ENCODE measurements at regions not wholly inside any gene's neighbourhood (a gene's known extent, or its start where the extent isn't known, plus 50 kb on each side); places are given as distances from the start of the nearest gene placed in this dataset.

DNA sequence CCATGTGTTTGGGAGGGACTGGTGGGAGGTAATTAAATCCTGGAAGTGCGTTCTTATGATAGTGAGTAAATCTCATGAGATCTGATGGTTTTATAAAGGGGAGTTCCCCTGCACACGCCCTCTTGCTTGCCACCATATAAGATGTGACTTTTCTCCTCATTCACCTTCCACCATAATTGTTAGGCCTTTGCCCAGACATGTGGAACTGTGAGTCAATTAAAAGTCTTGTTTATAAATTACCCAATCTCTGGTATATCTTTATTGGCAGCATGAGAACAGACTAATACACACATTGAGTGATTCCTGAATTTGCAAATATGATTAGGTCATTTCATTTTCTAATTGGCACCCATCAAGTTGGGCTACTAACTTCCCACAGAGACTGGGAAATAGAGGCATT, 977.2 kb downstream of the SLITRK1 start:
- WGBS (ENCODE audit: insufficient coverage, insufficient read length) = no CpG with 5 or more reads among the region's 2 CpGs
- no peak for DNase-seq (ENCODE audit: low read depth, low spot score)

GRCh38 chr13:82900453-82900852, 981.8 kb downstream of the SLITRK1 start:
- no peaks in the 10 kb centered on the region for H3K27me3 ChIP-seq (ENCODE audit: control insufficient read depth, insufficient read depth, low read length)
- H3K4me1 ChIP-seq (ENCODE audit: control insufficient read depth, insufficient read depth, low read length) = no peaks in the 10 kb centered on the region
- H3K4me3 ChIP-seq (ENCODE audit: low read length) = no peak overlapping the region
- H3K36me3 ChIP-seq (ENCODE audit: control insufficient read depth, insufficient read depth, low read length) = no peaks in the 10 kb centered on the region
- no peak for DNase-seq (ENCODE audit: low read depth, low spot score)
- H3K27ac ChIP-seq (ENCODE audit: low read length) = no peak overlapping the region
- no peaks in the 10 kb centered on the region for H3K9me3 ChIP-seq (ENCODE audit: control insufficient read depth, insufficient read depth, low read length)

More for the DNA sequence above, 977.2 kb downstream of the SLITRK1 start:
- Histone ChIP-seq H3K4me3 (ENCODE audit: low read length) (no peak overlapping the region), H3K4me1 (ENCODE audit: control insufficient read depth, insufficient read depth, low read length) (no peaks in the 10 kb centered on the region), H3K36me3 (ENCODE audit: control insufficient read depth, insufficient read depth, low read length) (no peaks in the 10 kb centered on the region), H3K9me3 (ENCODE audit: control insufficient read depth, insufficient read depth, low read length) (no peaks in the 10 kb centered on the region), H3K27me3 (ENCODE audit: control insufficient read depth, insufficient read depth, low read length) (no peaks in the 10 kb centered on the region), H3K27ac (ENCODE audit: low read length) (no peak overlapping the region)

GRCh38 chr13:82898586-82898985, 983.7 kb downstream of the SLITRK1 start:
- H3K27ac ChIP-seq (ENCODE audit: low read length) = no peak overlapping the region
- no CpG with 5 or more reads among the region's 3 CpGs for WGBS (ENCODE audit: insufficient coverage, insufficient read length)
- H3K4me3 ChIP-seq (ENCODE audit: low read length) = no peak overlapping the region
- no peak for DNase-seq (ENCODE audit: low read depth, low spot score)
- no peaks in the 10 kb centered on the region for H3K4me1 ChIP-seq (ENCODE audit: control insufficient read depth, insufficient read depth, low read length)
- no peaks in the 10 kb centered on the region for H3K36me3 ChIP-seq (ENCODE audit: control insufficient read depth, insufficient read depth, low read length)
- no peaks in the 10 kb centered on the region for H3K27me3 ChIP-seq (ENCODE audit: control insufficient read depth, insufficient read depth, low read length)
- H3K9me3 ChIP-seq (ENCODE audit: control insufficient read depth, insufficient read depth, low read length) = no peaks in the 10 kb centered on the region

- Histone ChIP-seq H3K4me1 (ENCODE audit: control insufficient read depth, insufficient read depth, low read length) (no peaks in the 10 kb centered on the region), H3K4me3 (ENCODE audit: low read length) (no peak overlapping the region), H3K9me3 (ENCODE audit: control insufficient read depth, insufficient read depth, low read length) (no peaks in the 10 kb centered on the region), H3K27ac (ENCODE audit: low read length) (no peak overlapping the region), H3K27me3 (ENCODE audit: control insufficient read depth, insufficient read depth, low read length) (no peaks in the 10 kb centered on the region), H3K36me3 (ENCODE audit: control insufficient read depth, insufficient read depth, low read length) (no peaks in the 10 kb centered on the region)
- WGBS (ENCODE audit: insufficient coverage, insufficient read length) = no CpG with 5 or more reads among the region's 1 CpG
- DNase-seq (ENCODE audit: low read depth, low spot score) = no peak
These were observed 1002.4 kb downstream of the SLITRK1 start for GRCh38 chr13:82879921-82880320.

DNA sequence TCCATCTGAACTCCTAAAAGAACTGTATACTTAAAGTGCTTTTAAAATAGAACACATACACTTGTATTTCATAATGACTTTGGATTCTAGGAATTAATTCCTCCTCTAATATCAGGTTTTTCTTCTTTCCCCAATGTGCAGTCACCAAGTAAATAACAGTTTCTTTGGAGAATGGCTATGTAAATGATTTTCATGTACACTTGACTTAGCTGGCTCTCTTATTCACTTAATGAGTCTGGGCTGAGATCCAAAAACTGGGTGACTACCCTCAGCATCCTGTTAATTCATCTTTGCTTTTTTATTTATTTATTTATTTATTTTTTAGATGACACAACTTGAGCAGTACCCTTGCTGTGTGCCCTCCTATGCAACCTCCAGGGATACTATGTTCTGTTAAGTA, 1003.7 kb downstream of the SLITRK1 start:
- DNase-seq (ENCODE audit: low read depth, low spot score) = no peak
- no peaks in the 10 kb centered on the region for H3K36me3 ChIP-seq (ENCODE audit: control insufficient read depth, insufficient read depth, low read length)

GRCh38 chr13:82867284-82867683, 1015.0 kb downstream of the SLITRK1 start:
- H3K36me3 ChIP-seq (ENCODE audit: control insufficient read depth, insufficient read depth, low read length) = no peaks in the 10 kb centered on the region
- DNase-seq (ENCODE audit: low read depth, low spot score) = no peak
- WGBS (ENCODE audit: insufficient coverage, insufficient read length) = no CpG with 5 or more reads among the region's 2 CpGs
- no peaks in the 10 kb centered on the region for H3K9me3 ChIP-seq (ENCODE audit: control insufficient read depth, insufficient read depth, low read length)
- no peaks in the 10 kb centered on the region for H3K4me1 ChIP-seq (ENCODE audit: control insufficient read depth, insufficient read depth, low read length)
- no peak overlapping the region for H3K27ac ChIP-seq (ENCODE audit: low read length)
- no peaks in the 10 kb centered on the region for H3K27me3 ChIP-seq (ENCODE audit: control insufficient read depth, insufficient read depth, low read length)
- H3K4me3 ChIP-seq (ENCODE audit: low read length) = no peak overlapping the region

More for the DNA sequence above, 1003.7 kb downstream of the SLITRK1 start:
- H3K9me3 ChIP-seq (ENCODE audit: control insufficient read depth, insufficient read depth, low read length) = no peaks in the 10 kb centered on the region
- H3K4me1 ChIP-seq (ENCODE audit: control insufficient read depth, insufficient read depth, low read length) = no peaks in the 10 kb centered on the region
- no peak overlapping the region for H3K4me3 ChIP-seq (ENCODE audit: low read length)
- H3K27ac ChIP-seq (ENCODE audit: low read length) = no peak overlapping the region
- no peaks in the 10 kb centered on the region for H3K27me3 ChIP-seq (ENCODE audit: control insufficient read depth, insufficient read depth, low read length)

- no peaks in the 10 kb centered on the region for H3K4me1 ChIP-seq (ENCODE audit: control insufficient read depth, insufficient read depth, low read length)
- DNase-seq (ENCODE audit: low read depth, low spot score) = no peak
- H3K27me3 ChIP-seq (ENCODE audit: control insufficient read depth, insufficient read depth, low read length) = no peaks in the 10 kb centered on the region
- H3K27ac ChIP-seq (ENCODE audit: low read length) = no peak overlapping the region
- H3K36me3 ChIP-seq (ENCODE audit: control insufficient read depth, insufficient read depth, low read length) = no peaks in the 10 kb centered on the region
- H3K9me3 ChIP-seq (ENCODE audit: control insufficient read depth, insufficient read depth, low read length) = no peaks in the 10 kb centered on the region
- no peak overlapping the region for H3K4me3 ChIP-seq (ENCODE audit: low read length)
These were observed 1031.6 kb downstream of the SLITRK1 start for GRCh38 chr13:82850644-82851043.

GRCh38 chr13:82848766-82849165, 1033.5 kb downstream of the SLITRK1 start:
- DNase-seq (ENCODE audit: low read depth, low spot score) = no peak
- Histone ChIP-seq H3K4me1 (ENCODE audit: control insufficient read depth, insufficient read depth, low read length) (no peaks in the 10 kb centered on the region), H3K27ac (ENCODE audit: low read length) (no peak overlapping the region), H3K4me3 (ENCODE audit: low read length) (no peak overlapping the region), H3K9me3 (ENCODE audit: control insufficient read depth, insufficient read depth, low read length) (no peaks in the 10 kb centered on the region), H3K27me3 (ENCODE audit: control insufficient read depth, insufficient read depth, low read length) (no peaks in the 10 kb centered on the region), H3K36me3 (ENCODE audit: control insufficient read depth, insufficient read depth, low read length) (no peaks in the 10 kb centered on the region)
- no CpG with 5 or more reads among the region's 1 CpG for WGBS (ENCODE audit: insufficient coverage, insufficient read length)

DNA sequence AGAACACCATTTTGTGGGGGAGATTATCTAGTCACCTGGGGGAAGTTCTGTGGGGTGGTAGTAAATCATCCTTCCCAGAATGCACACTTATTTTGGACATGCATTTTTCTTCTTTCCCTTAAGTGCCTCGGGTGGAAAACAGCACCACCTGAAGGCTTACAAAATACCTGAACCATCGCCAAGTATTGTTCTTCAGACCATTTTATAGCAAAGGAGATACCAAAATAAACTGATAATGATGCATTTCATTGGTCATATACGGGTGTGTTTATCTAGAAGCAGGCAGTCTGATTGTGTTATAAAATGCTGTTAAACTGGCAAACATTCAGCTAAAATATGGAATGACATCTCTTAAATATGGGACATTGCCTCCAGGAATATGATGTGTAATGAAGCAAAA, 1034.7 kb downstream of the SLITRK1 start:
- Histone ChIP-seq H3K9me3 (ENCODE audit: control insufficient read depth, insufficient read depth, low read length) (no peaks in the 10 kb centered on the region), H3K4me1 (ENCODE audit: control insufficient read depth, insufficient read depth, low read length) (no peaks in the 10 kb centered on the region), H3K27ac (ENCODE audit: low read length) (no peak overlapping the region), H3K36me3 (ENCODE audit: control insufficient read depth, insufficient read depth, low read length) (no peaks in the 10 kb centered on the region), H3K27me3 (ENCODE audit: control insufficient read depth, insufficient read depth, low read length) (no peaks in the 10 kb centered on the region), H3K4me3 (ENCODE audit: low read length) (no peak overlapping the region)
- no CpG with 5 or more reads among the region's 3 CpGs for WGBS (ENCODE audit: insufficient coverage, insufficient read length)
- DNase-seq (ENCODE audit: low read depth, low spot score) = no peak

DNA sequence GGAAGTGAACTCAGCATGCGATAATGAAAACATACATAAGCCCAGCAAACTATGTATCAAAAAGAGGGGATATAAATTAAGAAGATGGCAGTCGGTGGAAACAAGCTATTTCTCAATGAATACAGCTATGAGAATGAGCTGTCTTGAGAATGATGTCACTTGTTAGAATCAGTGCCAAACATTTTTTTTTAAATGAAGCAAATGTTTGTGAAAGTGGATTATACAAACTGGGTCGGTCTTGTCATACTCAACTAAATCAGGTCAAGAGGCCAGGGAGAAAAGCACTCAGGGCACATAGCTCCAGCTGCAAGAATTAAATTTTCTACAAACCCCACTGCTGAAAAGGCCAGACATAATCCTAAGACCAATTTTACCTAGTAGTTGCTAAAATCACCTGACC, 1048.4 kb downstream of the SLITRK1 start:
- no peak overlapping the region for H3K27ac ChIP-seq (ENCODE audit: low read length)
- H3K36me3 ChIP-seq (ENCODE audit: control insufficient read depth, insufficient read depth, low read length) = no peaks in the 10 kb centered on the region
- H3K9me3 ChIP-seq (ENCODE audit: control insufficient read depth, insufficient read depth, low read length) = no peaks in the 10 kb centered on the region
- WGBS (ENCODE audit: insufficient coverage, insufficient read length) = no CpG with 5 or more reads among the region's 3 CpGs
- DNase-seq (ENCODE audit: low read depth, low spot score) = no peak
- H3K27me3 ChIP-seq (ENCODE audit: control insufficient read depth, insufficient read depth, low read length) = no peaks in the 10 kb centered on the region
- no peaks in the 10 kb centered on the region for H3K4me1 ChIP-seq (ENCODE audit: control insufficient read depth, insufficient read depth, low read length)
- H3K4me3 ChIP-seq (ENCODE audit: low read length) = no peak overlapping the region

GRCh38 chr13:82829040-82829439, 1053.2 kb downstream of the SLITRK1 start:
- Histone ChIP-seq H3K27ac (ENCODE audit: low read length) (no peak overlapping the region), H3K4me1 (ENCODE audit: control insufficient read depth, insufficient read depth, low read length) (no peaks in the 10 kb centered on the region), H3K36me3 (ENCODE audit: control insufficient read depth, insufficient read depth, low read length) (no peaks in the 10 kb centered on the region), H3K27me3 (ENCODE audit: control insufficient read depth, insufficient read depth, low read length) (no peaks in the 10 kb centered on the region), H3K4me3 (ENCODE audit: low read length) (no peak overlapping the region), H3K9me3 (ENCODE audit: control insufficient read depth, insufficient read depth, low read length) (no peaks in the 10 kb centered on the region)
- no CpG with 5 or more reads among the region's 1 CpG for WGBS (ENCODE audit: insufficient coverage, insufficient read length)
- DNase-seq (ENCODE audit: low read depth, low spot score) = no peak
